ENCODE measurements at regions not wholly inside any gene's neighbourhood (a gene's known extent, or its start where the extent isn't known, plus 50 kb on each side); places are given as distances from the start of the nearest gene placed in this dataset.

GRCh38 chr9:105964156-105964555 lies 269.8 kb downstream of the TMEM38B start:
- TF ChIP-seq EZH2 (IDR thresholded peaks at IDR 0.05; ENCODE audit: insufficient read depth, poor library complexity, severe bottlenecking): no peak
- no peak for TF ChIP-seq EZH2phosphoT487 (IDR thresholded peaks at IDR 0.05; ENCODE audit: insufficient read depth, low read depth)
